HG03565 (cell line): ENCODE measurements at regions not wholly inside any gene's neighbourhood (a gene's known extent, or its start where the extent isn't known, plus 50 kb on each side); places are given as distances from the start of the nearest gene placed in this dataset.

ENCODE experiments used
- ATAC-seq: cut with Tn5 transposase; IDR thresholded peaks from one replicate; pipeline ENCODE4 v1.9.1; 2021; ENCODE audit warnings: mild to moderate bottlenecking, moderate library complexity; ENCODE audit not compliant: unreplicated experiment

DNA sequence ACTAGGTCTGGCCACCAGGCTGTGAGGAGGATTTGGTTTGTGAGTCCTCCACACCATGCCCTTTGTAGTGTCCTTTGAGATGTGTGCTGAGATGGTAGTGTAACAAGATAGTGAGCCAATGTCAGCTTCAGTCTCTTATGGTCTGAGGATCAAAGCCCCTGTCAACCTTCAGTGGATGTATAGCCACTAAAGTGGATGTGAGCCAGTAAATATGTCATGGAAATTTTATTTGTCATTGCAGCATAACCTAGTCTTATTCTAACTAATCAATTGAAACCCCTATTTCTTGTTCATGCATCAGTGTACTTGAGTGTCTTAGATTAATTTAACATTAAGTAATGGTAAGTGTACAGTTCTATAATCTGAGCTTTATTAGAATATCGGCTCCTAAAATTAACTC is 51.0 kb upstream of the WAC start:
- no peak for ATAC-seq
